ENCODE measurements at regions not wholly inside any gene's neighbourhood (a gene's known extent, or its start where the extent isn't known, plus 50 kb on each side); places are given as distances from the start of the nearest gene placed in this dataset.

- no peak for DNase-seq (ENCODE audit: low read depth in 4 of 4, low spot score in 3 of 4)
Measured at GRCh38 chr13:107587681-107588080, 627.7 kb downstream of the LIG4 start.

GRCh38 chr13:107586216-107586615 lies 629.1 kb downstream of the LIG4 start:
- no peak for DNase-seq (ENCODE audit: low read depth in 4 of 4, low spot score in 3 of 4)

DNA sequence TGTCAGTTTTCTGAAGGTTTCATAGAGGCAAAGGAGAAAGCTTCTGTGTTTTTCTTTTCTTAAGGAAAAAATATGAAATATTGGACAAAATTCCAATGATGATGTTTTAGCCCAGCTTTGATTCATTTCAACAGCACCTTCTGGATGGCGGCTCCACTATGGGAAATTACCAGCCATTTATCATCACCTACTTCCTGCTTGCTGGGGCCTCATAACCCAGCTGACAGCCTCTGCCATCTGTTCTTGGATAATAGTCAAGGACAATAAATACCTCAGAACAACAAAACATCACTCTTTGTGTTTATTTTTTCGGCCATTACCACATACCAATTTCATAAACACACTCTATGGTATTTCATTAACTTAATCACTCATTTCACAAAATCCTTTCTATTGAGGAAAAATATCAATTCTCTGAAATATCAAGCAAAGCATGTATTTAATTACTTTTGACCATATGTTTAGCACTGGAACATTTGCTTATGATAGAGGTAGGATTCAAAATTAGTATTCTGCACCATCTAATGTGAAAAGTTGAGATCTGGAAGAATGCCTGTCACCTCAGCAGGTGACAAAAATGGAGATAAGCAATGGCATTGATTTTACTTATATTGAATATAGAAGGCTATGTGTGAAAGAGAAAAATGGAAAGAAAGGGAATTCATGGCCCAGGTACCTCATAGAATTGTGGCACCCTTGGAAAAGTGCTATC lies 629.7 kb downstream of the LIG4 start:
- no peak for DNase-seq (ENCODE audit: low read depth in 4 of 4, low spot score in 3 of 4)

DNA sequence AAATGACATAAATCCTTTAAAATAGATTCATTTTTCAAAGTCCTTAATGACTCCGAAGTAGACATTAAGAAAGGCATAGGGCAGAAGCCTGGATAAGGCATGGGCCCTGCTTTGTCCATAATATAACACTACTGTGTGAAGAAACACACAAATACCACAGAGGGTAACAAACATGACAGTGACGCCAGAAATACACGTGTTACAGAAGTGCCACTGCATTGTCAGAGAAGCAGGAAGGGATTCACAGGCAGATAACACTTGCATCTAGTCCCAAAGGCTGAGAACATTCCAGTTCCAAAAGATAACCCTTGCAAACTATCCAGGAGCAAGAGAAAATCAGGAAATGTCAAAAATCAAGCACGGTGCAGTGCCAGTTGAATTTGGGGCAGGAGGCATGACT lies 633.2 kb downstream of the LIG4 start:
- DNase-seq (ENCODE audit: low read depth in 4 of 4, low spot score in 3 of 4) = no peak

- no peak for DNase-seq (ENCODE audit: low read depth in 4 of 4, low spot score in 3 of 4)
Measured at GRCh38 chr13:107580741-107581412, 634.5 kb downstream of the LIG4 start.

- DNase-seq (ENCODE audit: low read depth in 4 of 4, low spot score in 3 of 4) = no peak
Measured at GRCh38 chr13:107576430-107576829, 638.9 kb downstream of the LIG4 start.

GRCh38 chr13:107574517-107575210 lies 640.7 kb downstream of the LIG4 start:
- no peak for DNase-seq (ENCODE audit: low read depth in 4 of 4, low spot score in 3 of 4)

DNA sequence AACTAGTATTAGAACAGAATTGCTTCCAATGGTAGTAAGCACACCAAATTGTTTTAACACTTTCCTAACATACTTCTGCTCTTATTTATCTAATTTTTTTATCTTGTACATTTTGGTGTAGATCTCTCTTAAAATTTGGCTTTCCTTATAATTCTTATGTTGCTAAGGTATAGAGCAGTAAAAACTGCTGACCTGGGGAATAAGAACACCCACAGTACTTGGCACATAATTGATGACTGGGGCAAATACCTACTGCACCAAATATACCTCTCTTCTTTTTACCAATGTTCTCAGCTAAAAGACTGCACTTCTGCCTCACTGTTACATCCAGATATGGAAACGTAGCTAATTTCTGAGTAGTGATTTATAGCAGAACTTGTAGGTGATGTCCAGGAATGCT lies 642.2 kb downstream of the LIG4 start:
- no peak for DNase-seq (ENCODE audit: low read depth in 4 of 4, low spot score in 3 of 4)

- DNase-seq (ENCODE audit: low read depth in 4 of 4, low spot score in 3 of 4) = no peak
Measured at GRCh38 chr13:107572156-107572555, 643.2 kb downstream of the LIG4 start.

DNA sequence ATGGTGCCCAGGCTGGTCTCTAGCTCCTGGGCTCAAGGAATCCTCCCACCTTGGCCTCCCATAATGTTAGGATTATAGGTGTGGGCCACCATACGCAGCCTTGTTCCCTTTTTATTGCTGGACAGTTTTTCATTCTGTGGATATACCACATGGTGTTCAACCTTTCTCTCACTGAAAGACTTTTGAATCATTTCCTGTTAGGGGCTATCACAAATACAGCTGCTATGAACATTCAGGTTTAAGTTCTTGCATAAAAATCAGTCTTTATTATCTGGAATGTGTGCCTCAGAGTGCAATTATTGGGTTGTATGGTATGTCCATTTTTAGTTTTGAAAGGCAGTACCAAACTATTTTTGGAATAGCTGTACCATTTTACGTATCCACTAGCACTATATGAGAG lies 647.2 kb downstream of the LIG4 start:
- DNase-seq (ENCODE audit: low read depth in 4 of 4, low spot score in 3 of 4) = no peak

- DNase-seq (ENCODE audit: low read depth in 4 of 4, low spot score in 3 of 4) = no peak
Measured at GRCh38 chr13:107563099-107563925, 652.0 kb downstream of the LIG4 start.

DNA sequence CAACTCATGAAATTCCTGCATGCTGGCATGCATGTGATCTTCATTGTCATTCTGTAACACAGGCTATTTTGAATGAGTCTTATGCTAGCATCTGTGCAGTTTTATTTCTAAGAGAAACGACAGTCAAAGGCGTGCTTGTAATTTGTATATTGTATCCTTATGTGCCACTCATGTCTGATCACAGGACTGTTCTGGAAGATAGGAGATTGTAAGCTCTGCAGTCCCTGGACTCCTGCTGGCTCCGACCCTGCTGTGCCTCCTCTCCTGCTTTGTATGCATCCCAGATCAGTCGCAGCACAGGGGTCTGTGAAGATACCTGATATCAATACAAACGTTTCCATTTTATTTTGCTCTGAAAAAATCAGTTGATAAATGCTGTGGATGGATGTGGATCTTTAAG lies 653.1 kb downstream of the LIG4 start:
- DNase-seq (ENCODE audit: low read depth in 4 of 4, low spot score in 3 of 4) = no peak

- DNase-seq (ENCODE audit: low read depth in 4 of 4, low spot score in 3 of 4) = peak in 2 of 4 donors; percentile 3 to 5
Measured at GRCh38 chr13:107554460-107554859, 660.9 kb downstream of the LIG4 start.

DNA sequence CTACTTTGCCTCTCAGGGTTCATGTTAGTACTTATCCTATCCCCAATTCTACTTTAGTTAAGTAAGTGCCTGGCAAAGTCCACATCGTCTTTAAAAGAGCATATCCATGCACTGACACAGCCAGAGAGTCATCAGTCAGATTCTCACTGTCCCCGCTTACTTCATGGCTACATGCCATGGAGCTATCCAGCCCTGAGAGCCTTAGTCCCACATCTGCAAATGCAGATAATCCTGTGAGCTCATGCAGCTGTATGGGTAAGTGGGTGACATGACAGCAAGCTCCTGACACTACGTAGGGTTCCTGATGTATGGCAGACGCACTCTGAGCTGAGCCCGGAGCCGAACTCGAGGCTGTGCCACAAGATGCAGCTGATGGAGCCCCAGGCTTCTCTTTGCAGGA lies 661.5 kb downstream of the LIG4 start:
- no peak for DNase-seq (ENCODE audit: low read depth in 4 of 4, low spot score in 3 of 4)

- DNase-seq (ENCODE audit: low read depth in 4 of 4, low spot score in 3 of 4) = no peak
Measured at GRCh38 chr13:107551521-107551920, 663.8 kb downstream of the LIG4 start.

DNA sequence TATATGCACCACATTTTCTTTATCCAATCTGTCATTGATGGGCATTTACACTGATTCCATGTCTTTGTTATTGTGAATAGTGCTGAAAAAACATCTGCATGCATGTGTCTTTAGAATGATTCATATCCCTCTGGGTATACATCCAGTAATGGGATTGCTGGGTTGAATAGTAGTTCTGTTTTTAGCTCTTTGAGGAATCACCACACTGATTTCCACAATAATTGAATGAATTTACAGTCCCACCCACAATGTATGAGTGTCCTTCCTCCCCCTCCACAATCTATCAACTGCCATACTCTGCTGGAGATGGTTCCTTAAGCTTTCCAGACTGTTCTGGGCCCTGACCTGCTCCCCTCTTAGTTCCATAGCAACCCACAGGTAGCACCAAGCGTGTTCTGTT lies 667.0 kb downstream of the LIG4 start:
- DNase-seq (ENCODE audit: low read depth in 4 of 4, low spot score in 3 of 4) = no peak

- DNase-seq (ENCODE audit: low read depth in 4 of 4, low spot score in 3 of 4) = no peak
Measured at GRCh38 chr13:107545946-107546502, 669.3 kb downstream of the LIG4 start.

GRCh38 chr13:107534548-107534947 lies 680.8 kb downstream of the LIG4 start:
- DNase-seq (ENCODE audit: low read depth in 4 of 4, low spot score in 3 of 4) = no peak

GRCh38 chr13:107531816-107532215 lies 683.5 kb downstream of the LIG4 start:
- no peak for DNase-seq (ENCODE audit: low read depth in 4 of 4, low spot score in 3 of 4)

- no peak for DNase-seq (ENCODE audit: low read depth in 4 of 4, low spot score in 3 of 4)
Measured at GRCh38 chr13:107531180-107531579, 684.2 kb downstream of the LIG4 start.

DNA sequence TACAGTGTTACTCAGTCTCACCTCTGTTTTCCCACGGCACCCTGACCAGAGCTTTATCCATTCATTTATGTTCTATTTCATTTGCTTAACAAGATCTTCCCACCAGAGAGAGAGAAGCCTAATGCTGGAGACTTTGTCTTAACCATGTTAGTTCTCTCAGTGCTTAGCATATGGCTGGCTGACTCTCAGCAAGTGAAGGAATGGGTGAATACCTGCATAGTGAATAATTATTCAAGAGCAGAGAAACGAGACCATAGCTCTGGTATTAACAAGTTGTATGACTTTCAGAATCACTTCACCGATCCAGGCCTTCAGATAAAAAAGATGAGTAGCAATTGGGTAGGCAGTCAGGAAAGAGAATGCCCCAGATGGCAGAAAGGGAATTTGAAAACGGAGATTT lies 686.3 kb downstream of the LIG4 start:
- DNase-seq (ENCODE audit: low read depth in 4 of 4, low spot score in 3 of 4) = no peak
